PC-9 (cell line): ENCODE measurements at regions not wholly inside any gene's neighbourhood (a gene's known extent, or its start where the extent isn't known, plus 50 kb on each side); places are given as distances from the start of the nearest gene placed in this dataset.

ENCODE experiments used
- CTCF ChIP-seq: fragments of 200-600 bp; sonication (generic); conservative IDR thresholded peaks from 2 replicates; pipeline ENCODE4 v1.6.1; 2017; ENCODE audit warnings: mixed run types, antibody characterized with exemption, mild to moderate bottlenecking, moderate library complexity
- EZH2 ChIP-seq: fragments of 200-600 bp; sonication (generic); IDR thresholded peaks from 2 replicates; pipeline ENCODE4 v1.8.0; 2017; ENCODE audit warnings: antibody characterized with exemption, low read depth

GRCh38 chr2:115913921-115914320, 1471.5 kb downstream of the DPP10 start:
- TF ChIP-seq CTCF = no peak
- no peak for TF ChIP-seq EZH2
